Aorta (tissue), 5 donors: ENCODE measurements at regions not wholly inside any gene's neighbourhood (a gene's known extent, or its start where the extent isn't known, plus 50 kb on each side); places are given as distances from the start of the nearest gene placed in this dataset.
"Not testable (repeated sequence)": the region's sequence is repeated elsewhere in the genome, so short reads cannot be mapped to it uniquely, and the experiment has no call there.

Source experiments
- ATAC-seq: fragments of 200-7000 bp; cut with Tn5 transposase; one replicate; pipeline ENCODE4 v1.9.1; 2022; ENCODE audit warnings: moderate library complexity; ENCODE audit not compliant: low FRiP score
- DNase-seq, 2 donors: peaks; one replicate each; pipeline ENCODE4 v3.0.0-alpha.2; 2020
- H3K27ac ChIP-seq, 2 donors: one replicate each; pipeline ENCODE4 v1.5.1; 2013; ENCODE audit warnings: low read length in 2 of 2, mild to moderate bottlenecking in 2 of 2, moderate library complexity in 2 of 2, control low read depth in 1 of 2, inconsistent platforms in 1 of 2, low read depth in 1 of 2
- H3K27me3 ChIP-seq, 2 donors: one replicate each; pipeline ENCODE4 v1.6.1; 2013; ENCODE audit warnings: control low read depth in 1 of 2, low read length in 1 of 2, mild to moderate bottlenecking in 1 of 2, moderate library complexity in 1 of 2; ENCODE audit not compliant: insufficient read depth in 2 of 2, control insufficient read depth in 1 of 2
- H3K36me3 ChIP-seq, 2 donors: one replicate each; pipeline ENCODE4 v1.6.1; 2013; ENCODE audit warnings: control low read depth in 1 of 2, low read length in 1 of 2, mild to moderate bottlenecking in 1 of 2; ENCODE audit not compliant: insufficient read depth in 2 of 2, control insufficient read depth in 1 of 2
- H3K4me1 ChIP-seq, 2 donors: one replicate each; pipeline ENCODE4 v1.6.1; 2013; ENCODE audit warnings: low read length in 2 of 2, control low read depth in 1 of 2, mild to moderate bottlenecking in 1 of 2, moderate library complexity in 1 of 2; ENCODE audit not compliant: insufficient read depth in 2 of 2, control insufficient read depth in 1 of 2
- H3K4me3 ChIP-seq, 2 donors: one replicate each; pipeline ENCODE4 v1.5.1; 2013; ENCODE audit warnings: low read length in 2 of 2, control low read depth in 1 of 2, mild to moderate bottlenecking in 1 of 2
- H3K9me3 ChIP-seq: one replicate; pipeline ENCODE4 v1.6.1; 2013; ENCODE audit warnings: mild to moderate bottlenecking, low read length; ENCODE audit not compliant: control insufficient read depth
- WGBS, 2 donors: extraction: QIAGEN DNeasy Blood & Tissue Kit; methylation state at CpG; one replicate each; pipeline ENCODE4 v1.1.7; 2013; 5-methylcytosine and 5-hydroxymethylcytosine counted together
- intact Hi-C, 2 donors: fragments of 100-400 bp; cut with DNase I; formaldehyde crosslinking; loops; one replicate each; pipeline versions ENCODE4 v1.14.2 to v1.15.0; 2022
- donor health status: healthy with polysubstance abuse.
- donor health status: Bipolar disorder and iron deficiency.
- donor health status: DM: no; HTN: no; CAD: no.
- donor health status: DM: no; HTN: no; CAD: no.
- donor health status: DM: yes; HTN: yes; CAD: no.

DNA sequence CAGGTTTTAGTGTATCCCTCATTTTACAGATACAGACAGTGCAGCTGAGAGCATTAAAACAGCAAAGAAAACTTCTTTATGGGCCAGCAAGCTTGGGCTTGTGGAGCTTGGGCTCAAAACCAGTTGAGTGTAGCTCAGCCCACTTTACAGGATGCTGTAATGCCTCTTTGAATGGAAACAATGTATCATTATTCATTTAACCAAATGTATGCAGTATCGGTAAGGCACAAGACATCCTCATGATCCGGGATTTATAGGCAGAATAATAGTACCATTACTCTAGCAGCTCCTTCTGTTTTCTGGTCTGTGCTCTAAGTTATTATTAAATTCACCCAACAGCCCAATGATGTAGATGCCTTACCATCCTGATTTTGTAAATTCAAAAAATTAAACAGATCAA lies 575.1 kb upstream of the CDH7 start:
- Histone ChIP-seq H3K27ac (no peak overlapping the region), H3K27me3 (no peaks in the 10 kb centered on the region), H3K36me3 (no peaks in the 10 kb centered on the region), H3K4me1 (no peaks in the 10 kb centered on the region), H3K4me3 (no peak overlapping the region), H3K9me3 (peaks cover 2% of the 10 kb centered on the region)
- WGBS, 2 donors = 91 to 93% methylated on average over 2 of the region's 2 CpGs
- DNase-seq = no peak
- intact Hi-C loops = no loop called here
- ATAC-seq = no peak

DNA sequence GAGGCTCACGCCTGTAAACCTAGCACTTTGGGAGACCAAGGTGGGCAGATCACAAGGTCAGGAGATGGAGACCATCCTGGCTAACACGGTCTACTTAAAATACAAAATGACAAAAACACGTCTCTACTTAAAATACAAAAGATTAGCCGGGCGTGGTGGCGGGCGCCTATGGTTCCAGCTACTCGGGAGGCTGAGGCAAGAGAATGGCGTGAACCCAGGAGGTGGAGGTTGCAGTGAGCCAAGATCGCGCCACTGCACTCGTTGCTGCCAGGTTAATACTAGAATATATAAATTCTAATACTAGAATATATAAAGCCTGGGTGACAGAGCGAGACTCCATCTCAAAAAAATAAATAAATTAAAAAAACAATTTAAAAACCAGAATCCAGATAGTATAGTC lies 588.7 kb upstream of the CDH7 start:
- H3K9me3 ChIP-seq, H3K36me3 ChIP-seq, H3K4me3 ChIP-seq, H3K27me3 ChIP-seq, H3K27ac ChIP-seq, intact Hi-C loops, H3K4me1 ChIP-seq, DNase-seq, ATAC-seq: not testable (repeated sequence)
- 93 to 95% methylated on average over 13 of the region's 13 CpGs for WGBS, 2 donors

DNA sequence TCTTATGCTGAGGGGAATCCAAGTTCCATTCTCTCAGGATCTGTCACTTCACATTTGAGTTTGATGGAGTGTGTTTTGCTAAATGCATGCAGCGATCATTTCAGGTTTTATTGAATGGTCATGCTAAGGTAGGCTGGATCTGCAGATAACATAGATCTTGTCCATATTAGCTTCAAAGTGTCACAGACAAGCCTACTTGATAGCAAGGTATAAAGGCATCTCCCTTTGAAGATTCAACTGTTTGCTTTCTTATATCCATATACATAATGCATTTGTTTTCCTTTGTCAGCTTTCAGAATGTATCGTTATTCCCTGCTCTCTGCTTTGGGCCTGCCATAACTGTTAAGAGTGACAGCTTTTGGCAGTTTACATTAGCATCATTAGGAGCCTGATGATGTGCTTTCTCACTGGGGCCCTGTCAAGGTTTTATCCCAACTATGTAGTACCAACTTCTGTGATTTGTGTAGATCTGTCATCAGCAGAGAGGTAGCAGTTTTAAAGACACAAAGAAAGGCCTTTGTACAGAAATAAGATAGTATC lies 604.3 kb upstream of the CDH7 start:
- Histone ChIP-seq H3K4me3 (no peak overlapping the region), H3K27me3 (no peaks in the 10 kb centered on the region), H3K9me3 (no peaks in the 10 kb centered on the region), H3K27ac (no peak overlapping the region), H3K4me1 (no peaks in the 10 kb centered on the region), H3K36me3 (no peaks in the 10 kb centered on the region)
- intact Hi-C loops = no loop called here
- 59 to 65% methylated on average over 2 of the region's 2 CpGs for WGBS, 2 donors
- DNase-seq = no peak
- no peak for ATAC-seq

DNA sequence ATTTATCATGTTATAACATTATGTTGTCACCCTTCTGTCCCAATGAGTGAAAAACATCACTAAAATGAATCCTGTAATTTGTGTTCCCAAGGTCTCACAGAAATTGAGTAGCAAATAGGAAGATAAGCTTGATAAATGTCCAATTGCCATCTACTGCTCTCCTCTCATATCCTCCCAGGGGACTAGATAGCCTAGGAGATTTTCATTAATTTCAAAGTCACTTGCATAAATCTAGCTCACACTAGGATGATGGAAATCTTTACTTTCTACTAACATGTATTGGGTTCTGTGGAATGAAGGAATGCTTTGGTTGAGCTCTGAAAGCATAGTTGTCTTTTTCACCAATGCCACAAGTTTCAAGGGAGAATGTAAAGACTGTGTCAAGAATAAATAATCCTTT lies 605.5 kb upstream of the CDH7 start:
- no peaks in the 10 kb centered on the region for H3K36me3 ChIP-seq
- no peak overlapping the region for H3K4me3 ChIP-seq
- DNase-seq (no peak), ATAC-seq (no peak)
- no peaks in the 10 kb centered on the region for H3K27me3 ChIP-seq
- H3K4me1 ChIP-seq = no peaks in the 10 kb centered on the region
- H3K27ac ChIP-seq = no peak overlapping the region
- H3K9me3 ChIP-seq = no peaks in the 10 kb centered on the region
- intact Hi-C loops = no loop called here

DNA sequence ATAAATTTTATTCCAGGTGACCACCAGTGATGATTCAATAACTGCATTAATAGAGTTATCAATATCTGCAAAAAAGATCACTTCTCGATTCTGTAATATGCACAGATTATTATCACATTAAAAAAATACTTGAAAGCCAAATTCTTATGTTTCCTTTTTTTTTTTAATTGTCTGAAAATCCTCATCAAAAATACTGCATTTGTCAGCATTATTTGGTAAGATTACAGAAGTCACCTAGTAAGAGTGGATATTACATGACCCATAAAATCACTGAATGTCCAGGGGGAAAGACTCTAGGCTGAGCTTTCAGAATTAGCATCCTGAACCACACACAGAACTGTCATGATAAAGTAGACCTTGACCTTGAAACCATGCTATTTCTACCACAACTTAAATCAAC lies 617.2 kb upstream of the CDH7 start:
- ATAC-seq (no peak), DNase-seq (no peak)
- Histone ChIP-seq H3K4me3 (no peak overlapping the region), H3K9me3 (no peaks in the 10 kb centered on the region), H3K27me3 (no peaks in the 10 kb centered on the region), H3K36me3 (no peaks in the 10 kb centered on the region), H3K27ac (no peak overlapping the region), H3K4me1 (no peaks in the 10 kb centered on the region)
- intact Hi-C loops = no loop called here
- WGBS, 2 donors = 72 to 84% methylated on average over 1 of the region's 1 CpG

DNA sequence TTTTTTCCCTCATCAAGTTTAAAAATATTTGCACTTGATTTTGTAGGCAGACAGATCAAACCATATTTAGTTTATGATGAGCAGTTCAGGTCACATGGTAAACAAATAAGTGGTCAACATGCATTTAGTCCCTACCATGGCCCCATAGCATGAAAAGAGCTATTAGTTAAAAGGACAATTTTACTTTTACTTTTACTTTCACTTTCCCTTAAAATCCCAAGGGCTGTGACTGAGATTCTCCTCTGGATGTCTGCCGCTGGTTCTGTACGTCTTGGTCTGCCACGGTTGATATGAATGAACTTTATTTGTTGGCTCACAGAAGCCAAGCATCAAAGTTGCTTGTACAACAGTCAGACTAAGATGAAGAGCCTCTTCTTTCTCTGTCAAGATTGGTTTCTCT lies 626.2 kb upstream of the CDH7 start:
- Histone ChIP-seq H3K27ac (no peak overlapping the region), H3K27me3 (no peaks in the 10 kb centered on the region), H3K4me1 (peaks cover 0 to 1% of the 10 kb centered on the region in 2 donors), H3K4me3 (no peak overlapping the region), H3K9me3 (peaks cover 3% of the 10 kb centered on the region), H3K36me3 (no peaks in the 10 kb centered on the region)
- DNase-seq (no peak), ATAC-seq (no peak)
- intact Hi-C loops = no loop called here
- WGBS, 2 donors = 70 to 71% methylated on average over 3 of the region's 3 CpGs

DNA sequence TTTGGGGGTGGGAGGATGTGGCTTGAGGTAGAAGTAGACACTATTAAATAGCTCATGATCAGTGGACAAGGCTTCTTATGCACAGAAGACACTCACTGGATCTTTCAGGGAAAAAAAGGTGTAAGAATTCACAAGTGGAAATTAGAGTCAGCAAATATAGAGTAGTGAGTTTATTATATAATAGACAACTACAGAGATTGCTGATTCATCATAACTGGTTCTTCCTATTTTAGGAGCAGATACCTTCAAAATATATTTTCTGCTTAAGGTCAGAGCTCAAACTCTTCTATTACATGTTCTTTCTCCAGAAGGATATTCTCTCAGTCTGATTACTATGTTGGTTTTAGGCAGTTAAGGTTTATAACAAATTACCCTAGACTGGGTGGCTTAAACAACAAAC lies 646.9 kb upstream of the CDH7 start:
- Histone ChIP-seq H3K36me3 (no peaks in the 10 kb centered on the region), H3K4me1 (no peaks in the 10 kb centered on the region), H3K4me3 (no peak overlapping the region), H3K9me3 (no peaks in the 10 kb centered on the region), H3K27me3 (no peaks in the 10 kb centered on the region), H3K27ac (no peak overlapping the region)
- intact Hi-C loops = no loop called here
- DNase-seq = no peak
- ATAC-seq = no peak

DNA sequence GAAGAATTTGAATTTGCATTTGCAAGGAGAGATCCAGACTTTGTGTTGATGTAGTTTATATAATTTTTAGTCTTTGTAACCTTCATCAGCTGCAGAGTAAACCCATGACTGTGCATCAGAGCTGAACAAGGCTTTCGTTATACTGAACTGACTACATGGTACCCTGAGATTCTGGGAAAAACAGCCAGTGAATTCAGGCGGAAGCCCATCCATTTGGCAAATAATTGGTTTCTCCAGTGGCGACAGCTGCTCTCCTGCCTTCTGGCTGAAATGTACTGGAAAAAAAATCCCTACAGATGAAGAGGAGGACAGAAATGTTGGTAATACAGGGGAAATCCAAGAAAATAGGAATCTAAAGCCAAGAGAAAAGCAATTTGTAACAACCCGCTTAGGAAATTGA lies 657.5 kb upstream of the CDH7 start:
- H3K27me3 ChIP-seq = no peaks in the 10 kb centered on the region
- no peak overlapping the region for H3K27ac ChIP-seq
- no peaks in the 10 kb centered on the region for H3K9me3 ChIP-seq
- 73 to 77% methylated on average over 4 of the region's 4 CpGs for WGBS, 2 donors
- no peak overlapping the region for H3K4me3 ChIP-seq
- no peak for ATAC-seq
- H3K36me3 ChIP-seq = no peaks in the 10 kb centered on the region
- intact Hi-C loops = no loop called here
- DNase-seq = no peak
- H3K4me1 ChIP-seq = no peaks in the 10 kb centered on the region

DNA sequence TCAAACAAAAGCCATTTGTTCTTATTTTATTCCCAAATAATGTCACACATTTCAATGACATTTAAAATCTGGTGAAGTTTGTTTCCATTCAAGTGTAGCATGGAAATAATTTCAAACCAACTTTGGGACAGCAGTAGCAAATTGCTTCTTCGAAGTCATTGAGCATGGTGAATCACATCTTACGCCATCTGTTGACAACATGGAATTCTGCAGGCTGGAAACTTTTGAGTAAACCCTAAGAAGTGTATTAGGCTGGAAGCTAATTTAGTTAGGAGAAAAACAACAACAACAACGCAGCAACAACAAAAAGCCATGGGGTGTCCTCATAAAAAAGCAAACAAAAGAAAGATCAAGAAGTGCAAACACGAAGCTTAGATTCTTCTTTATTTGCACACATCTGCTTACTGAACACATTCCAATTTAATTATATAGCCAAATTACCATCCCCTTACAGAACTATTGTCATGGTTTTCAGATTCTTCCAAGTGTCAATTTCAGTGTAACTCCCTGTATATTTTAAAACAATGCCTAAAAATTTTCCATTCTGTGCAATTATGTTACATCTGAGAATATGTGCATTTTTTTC lies 659.0 kb upstream of the CDH7 start:
- no peaks in the 10 kb centered on the region for H3K9me3 ChIP-seq
- WGBS, 2 donors = 14 to 15% methylated on average over 4 of the region's 4 CpGs
- no peaks in the 10 kb centered on the region for H3K27me3 ChIP-seq
- DNase-seq (no peak), ATAC-seq (no peak)
- intact Hi-C loops = no loop called here
- H3K4me3 ChIP-seq = no peak overlapping the region
- H3K4me1 ChIP-seq = no peaks in the 10 kb centered on the region
- no peaks in the 10 kb centered on the region for H3K36me3 ChIP-seq
- no peak overlapping the region for H3K27ac ChIP-seq
